ENCODE measurements at regions not wholly inside any gene's neighbourhood (a gene's known extent, or its start where the extent isn't known, plus 50 kb on each side); places are given as distances from the start of the nearest gene placed in this dataset.
A peak's percentile ranks its signal among the peaks of the same experiment; 100 is the strongest.

DNA sequence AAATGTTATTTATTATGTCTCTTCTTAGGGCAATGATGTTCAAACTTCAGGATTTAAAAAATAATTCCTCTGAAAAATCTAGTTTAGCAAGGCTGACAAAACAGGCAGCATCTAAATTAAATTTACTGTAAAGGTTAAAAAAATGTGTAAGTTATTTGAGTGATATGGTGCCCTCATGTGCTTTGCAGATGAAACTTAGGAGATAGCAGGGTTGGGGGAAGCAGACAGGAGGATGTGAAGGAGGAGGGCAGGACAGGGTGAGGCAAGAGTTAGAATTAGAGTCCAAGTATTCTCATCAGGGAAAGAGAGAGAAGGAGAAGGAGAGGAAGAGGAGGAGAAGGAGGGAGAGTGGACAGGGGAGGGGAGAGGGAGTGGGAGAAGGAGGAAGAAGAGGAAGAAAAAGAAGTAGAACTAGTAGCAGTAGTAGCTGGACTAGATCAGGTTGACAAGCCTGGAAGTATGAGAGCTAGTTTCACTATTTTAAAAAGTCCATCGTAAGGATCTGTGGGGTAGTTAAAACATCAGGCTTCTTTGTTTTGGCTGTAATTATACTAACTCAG is 141.2 kb upstream of the SESN3 start:
- Histone ChIP-seq H3K9me3 (ENCODE audit: control insufficient read depth, low read depth, low read length) (no peaks in the 10 kb centered on the region), H3K36me3 (ENCODE audit: control insufficient read depth, insufficient read depth, low read length) (no peaks in the 10 kb centered on the region), H3K27ac (ENCODE audit: low read length) (no peak overlapping the region), H3K4me3 (ENCODE audit: low read length) (no peak overlapping the region), H3K27me3 (ENCODE audit: control insufficient read depth, insufficient read depth, low read length) (no peaks in the 10 kb centered on the region), H3K4me1 (ENCODE audit: control insufficient read depth, insufficient read depth, low read length) (no peaks in the 10 kb centered on the region)
- no peak for DNase-seq
- no CpG with 5 or more reads among the region's 1 CpG for WGBS (ENCODE audit: insufficient coverage, low lambda C conversion rate)

DNA sequence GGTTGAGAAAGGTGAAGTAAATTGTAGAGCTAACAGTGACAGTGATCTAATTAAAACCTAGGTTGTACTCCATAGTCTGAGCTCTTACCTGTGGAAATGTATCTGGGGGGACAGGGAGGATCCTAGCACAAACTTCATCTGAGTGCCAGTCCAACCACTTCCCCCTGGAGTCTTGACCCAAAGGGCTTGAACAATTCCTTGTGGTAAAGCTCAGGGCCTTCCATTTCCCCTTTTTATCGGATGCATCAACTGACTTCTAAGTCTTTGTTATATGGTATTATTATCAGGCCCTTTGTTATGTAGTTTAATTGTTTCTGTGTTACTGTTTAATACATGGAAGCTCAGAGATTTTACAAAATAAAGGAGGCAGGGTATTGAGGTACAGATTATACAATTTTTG is 140.2 kb upstream of the SESN3 start:
- Histone ChIP-seq H3K4me1 (ENCODE audit: control insufficient read depth, insufficient read depth, low read length) (no peaks in the 10 kb centered on the region), H3K27me3 (ENCODE audit: control insufficient read depth, insufficient read depth, low read length) (no peaks in the 10 kb centered on the region), H3K9me3 (ENCODE audit: control insufficient read depth, low read depth, low read length) (no peaks in the 10 kb centered on the region), H3K36me3 (ENCODE audit: control insufficient read depth, insufficient read depth, low read length) (no peaks in the 10 kb centered on the region), H3K4me3 (ENCODE audit: low read length) (no peak overlapping the region), H3K27ac (ENCODE audit: low read length) (no peak overlapping the region)
- no CpG with 5 or more reads among the region's 1 CpG for WGBS (ENCODE audit: insufficient coverage, low lambda C conversion rate)
- no peak for DNase-seq

DNA sequence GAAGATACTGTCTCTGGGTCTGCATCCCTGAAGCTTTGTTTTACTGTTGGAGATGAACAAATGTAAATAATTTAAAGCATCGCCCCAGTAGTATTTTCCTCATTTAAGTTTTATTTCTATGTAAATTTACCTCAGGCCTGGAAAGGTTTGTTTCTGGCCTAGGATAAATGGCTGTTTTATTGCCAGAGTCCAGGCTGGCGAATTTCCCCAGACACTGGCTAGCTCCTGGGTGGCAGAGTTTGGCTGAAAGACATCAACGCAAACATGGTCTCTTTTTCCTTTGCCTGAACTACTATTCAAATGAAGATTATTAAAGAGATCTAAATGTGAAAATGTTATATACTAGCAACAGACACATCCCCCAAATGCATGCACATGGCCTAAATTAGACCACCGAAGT is 136.7 kb upstream of the SESN3 start:
- Histone ChIP-seq H3K4me3 (ENCODE audit: low read length) (no peak overlapping the region), H3K4me1 (ENCODE audit: control insufficient read depth, insufficient read depth, low read length) (peaks cover 16% of the 10 kb centered on the region), H3K36me3 (ENCODE audit: control insufficient read depth, insufficient read depth, low read length) (no peaks in the 10 kb centered on the region), H3K9me3 (ENCODE audit: control insufficient read depth, low read depth, low read length) (no peaks in the 10 kb centered on the region), H3K27me3 (ENCODE audit: control insufficient read depth, insufficient read depth, low read length) (no peaks in the 10 kb centered on the region), H3K27ac (ENCODE audit: low read length) (no peak overlapping the region)
- DNase-seq, result no peak
- WGBS (ENCODE audit: insufficient coverage, low lambda C conversion rate), result 83% methylated on average over 1 of the region's 4 CpGs

DNA sequence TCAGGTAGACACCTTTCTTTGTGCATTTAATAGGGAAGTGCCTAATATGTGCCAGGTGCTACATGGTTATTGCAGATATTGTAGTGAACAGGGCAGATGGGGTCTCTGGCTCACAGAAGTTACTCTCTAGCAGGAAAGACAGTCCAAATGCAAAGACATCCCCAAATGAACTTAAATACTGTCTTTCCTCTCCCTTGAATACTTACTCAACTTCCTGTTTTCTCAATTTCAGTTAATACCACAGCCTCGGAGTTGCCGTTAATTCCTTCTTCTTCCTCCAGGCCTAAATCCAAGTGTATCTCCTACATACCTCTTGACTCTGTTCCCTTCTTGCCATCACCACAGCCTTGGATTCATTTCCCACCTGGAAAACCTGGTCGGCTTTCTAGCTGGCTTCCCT is 134.3 kb upstream of the SESN3 start:
- Histone ChIP-seq H3K4me1 (ENCODE audit: control insufficient read depth, insufficient read depth, low read length) (peaks cover 16% of the 10 kb centered on the region), H3K4me3 (ENCODE audit: low read length) (no peak overlapping the region), H3K9me3 (ENCODE audit: control insufficient read depth, low read depth, low read length) (no peaks in the 10 kb centered on the region), H3K36me3 (ENCODE audit: control insufficient read depth, insufficient read depth, low read length) (no peaks in the 10 kb centered on the region), H3K27me3 (ENCODE audit: control insufficient read depth, insufficient read depth, low read length) (no peaks in the 10 kb centered on the region), H3K27ac (ENCODE audit: low read length) (no peak overlapping the region)
- 96% methylated on average over 3 of the region's 3 CpGs for WGBS (ENCODE audit: insufficient coverage, low lambda C conversion rate)
- DNase-seq, result no peak

DNA sequence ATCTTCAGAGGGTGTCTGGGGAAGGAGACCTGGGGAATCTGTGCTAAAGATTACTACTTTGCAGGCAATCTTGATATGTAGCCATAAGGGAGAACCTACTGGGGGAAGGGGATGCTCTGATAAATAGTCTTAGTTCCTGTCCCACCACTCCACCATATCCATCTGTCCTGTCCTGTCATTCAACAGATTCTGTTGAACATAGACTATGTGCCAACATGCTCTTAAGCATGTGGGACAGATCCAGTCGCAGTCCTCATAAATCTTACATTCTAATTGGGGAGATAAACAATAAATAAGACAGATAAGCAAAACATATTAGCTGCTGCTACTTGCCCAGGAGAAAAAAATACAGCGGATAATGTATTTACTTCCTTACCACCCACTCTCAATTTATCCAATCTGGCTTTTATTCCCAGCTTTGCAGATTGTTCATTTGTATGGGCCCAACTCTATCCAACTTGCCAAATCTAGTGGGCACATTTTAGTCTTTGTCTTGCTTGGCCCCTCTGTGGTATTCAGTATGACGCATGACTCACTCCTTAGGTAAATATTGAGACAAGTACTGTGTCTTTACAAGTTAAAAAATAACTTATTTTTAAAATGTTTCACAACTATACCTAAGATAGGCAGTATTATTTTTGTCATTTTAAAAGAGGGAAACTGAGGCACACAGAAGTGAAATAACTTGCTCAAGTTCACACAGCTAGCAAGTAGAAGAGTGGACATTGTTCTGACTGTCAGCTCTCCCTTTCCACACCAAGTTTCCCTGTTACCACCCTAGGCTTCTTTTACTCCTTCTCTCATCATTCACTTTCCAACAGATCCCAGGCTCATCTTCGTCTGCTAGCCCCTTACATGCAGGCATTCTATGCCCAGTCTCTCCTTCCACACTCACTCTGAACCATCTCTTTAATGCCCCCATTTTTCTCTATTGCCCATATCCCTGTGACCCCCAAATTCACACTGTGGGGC is 133.6 kb upstream of the SESN3 start:
- 55% methylated on average over 2 of the region's 4 CpGs for WGBS (ENCODE audit: insufficient coverage, low lambda C conversion rate)

DNA sequence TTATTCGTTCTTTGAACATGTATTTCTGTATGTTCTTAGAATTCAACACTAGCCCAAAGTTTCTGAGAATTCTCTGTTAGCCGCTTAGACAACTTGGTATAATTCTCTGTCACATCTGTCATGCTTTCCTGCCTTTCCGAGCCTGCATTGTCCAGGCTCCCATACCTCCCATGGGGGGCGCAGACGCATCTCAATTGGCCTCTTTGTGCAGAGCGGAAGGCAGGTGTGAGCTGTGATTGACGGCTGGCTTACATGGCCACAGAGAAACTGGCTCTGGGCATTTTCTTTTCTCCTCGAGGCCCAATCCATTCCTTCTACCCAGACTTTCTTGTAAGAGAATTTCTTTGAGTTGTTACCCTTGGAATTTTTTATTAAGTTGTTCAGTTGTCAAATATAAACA is 132.7 kb upstream of the SESN3 start:
- H3K36me3 ChIP-seq (ENCODE audit: control insufficient read depth, insufficient read depth, low read length), result no peaks in the 10 kb centered on the region
- H3K4me1 ChIP-seq (ENCODE audit: control insufficient read depth, insufficient read depth, low read length), result peaks cover 16% of the 10 kb centered on the region
- WGBS (ENCODE audit: insufficient coverage, low lambda C conversion rate), result 80% methylated on average over 1 of the region's 8 CpGs
- H3K4me3 ChIP-seq (ENCODE audit: low read length), result no peak overlapping the region
- no peak for DNase-seq
- no peak overlapping the region for H3K27ac ChIP-seq (ENCODE audit: low read length)
- no peaks in the 10 kb centered on the region for H3K9me3 ChIP-seq (ENCODE audit: control insufficient read depth, low read depth, low read length)
- no peaks in the 10 kb centered on the region for H3K27me3 ChIP-seq (ENCODE audit: control insufficient read depth, insufficient read depth, low read length)

More for the DNA sequence above, 133.6 kb upstream of the SESN3 start:
- Histone ChIP-seq H3K4me1 (ENCODE audit: control insufficient read depth, insufficient read depth, low read length) (peaks cover 16% of the 10 kb centered on the region), H3K36me3 (ENCODE audit: control insufficient read depth, insufficient read depth, low read length) (no peaks in the 10 kb centered on the region), H3K4me3 (ENCODE audit: low read length) (no peak overlapping the region), H3K27ac (ENCODE audit: low read length) (peak overlapping the region; percentile 54), H3K27me3 (ENCODE audit: control insufficient read depth, insufficient read depth, low read length) (no peaks in the 10 kb centered on the region), H3K9me3 (ENCODE audit: control insufficient read depth, low read depth, low read length) (no peaks in the 10 kb centered on the region)
- peak; percentile 38 to 73 for DNase-seq

DNA sequence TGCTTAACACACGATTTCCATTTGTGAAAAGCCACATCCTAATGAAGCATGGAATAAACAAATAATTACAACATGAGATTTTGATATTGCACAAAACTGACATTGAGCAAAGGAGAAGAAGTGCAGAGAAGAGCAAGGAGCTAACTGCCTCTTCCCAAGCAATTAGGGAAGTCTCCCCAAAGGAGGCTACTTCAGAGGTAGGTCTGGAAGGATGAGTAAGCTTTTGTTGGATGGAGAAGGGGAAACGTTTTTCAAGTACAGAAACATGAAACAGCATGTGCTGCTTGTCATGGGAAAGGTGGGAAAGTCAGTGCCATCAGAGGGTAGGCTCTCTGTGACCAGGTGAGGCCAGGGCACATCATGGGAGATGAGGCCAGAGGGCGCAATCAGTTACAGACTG is 132.2 kb upstream of the SESN3 start:
- H3K4me1 ChIP-seq (ENCODE audit: control insufficient read depth, insufficient read depth, low read length), result peaks cover 16% of the 10 kb centered on the region
- whole genome bisulfite sequencing (ENCODE audit: insufficient coverage, low lambda C conversion rate), result no CpG with 5 or more reads among the region's 3 CpGs
- no peaks in the 10 kb centered on the region for H3K9me3 ChIP-seq (ENCODE audit: control insufficient read depth, low read depth, low read length)
- H3K27ac ChIP-seq (ENCODE audit: low read length), result no peak overlapping the region
- H3K4me3 ChIP-seq (ENCODE audit: low read length), result no peak overlapping the region
- H3K27me3 ChIP-seq (ENCODE audit: control insufficient read depth, insufficient read depth, low read length), result no peaks in the 10 kb centered on the region
- no peak for DNase-seq
- H3K36me3 ChIP-seq (ENCODE audit: control insufficient read depth, insufficient read depth, low read length), result no peaks in the 10 kb centered on the region

DNA sequence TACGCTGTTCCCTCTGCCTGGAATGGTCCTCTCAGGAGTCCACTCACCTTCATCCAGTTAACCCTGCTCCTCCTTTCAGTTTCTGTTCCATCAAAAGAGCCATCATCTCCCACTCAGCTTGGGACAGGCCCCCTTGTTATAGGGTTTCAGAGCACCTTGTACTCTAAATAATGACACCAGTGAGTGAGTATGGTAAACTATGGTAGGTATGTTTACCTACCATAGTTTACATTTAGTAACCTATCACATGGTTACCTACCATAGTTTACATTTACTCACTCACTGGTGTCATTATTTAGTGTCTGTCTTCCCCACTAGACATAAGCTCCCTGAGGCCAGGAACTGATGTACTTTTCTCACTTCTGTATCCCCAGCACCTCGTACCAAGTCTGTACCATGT is 130.2 kb upstream of the SESN3 start:
- DNase-seq, result no peak
- peaks cover 16% of the 10 kb centered on the region for H3K4me1 ChIP-seq (ENCODE audit: control insufficient read depth, insufficient read depth, low read length)
- H3K27ac ChIP-seq (ENCODE audit: low read length), result no peak overlapping the region
- no peaks in the 10 kb centered on the region for H3K27me3 ChIP-seq (ENCODE audit: control insufficient read depth, insufficient read depth, low read length)
- WGBS (ENCODE audit: insufficient coverage, low lambda C conversion rate), result no CpG with 5 or more reads among the region's 2 CpGs
- no peak overlapping the region for H3K4me3 ChIP-seq (ENCODE audit: low read length)
- H3K9me3 ChIP-seq (ENCODE audit: control insufficient read depth, low read depth, low read length), result no peaks in the 10 kb centered on the region
- H3K36me3 ChIP-seq (ENCODE audit: control insufficient read depth, insufficient read depth, low read length), result no peaks in the 10 kb centered on the region

DNA sequence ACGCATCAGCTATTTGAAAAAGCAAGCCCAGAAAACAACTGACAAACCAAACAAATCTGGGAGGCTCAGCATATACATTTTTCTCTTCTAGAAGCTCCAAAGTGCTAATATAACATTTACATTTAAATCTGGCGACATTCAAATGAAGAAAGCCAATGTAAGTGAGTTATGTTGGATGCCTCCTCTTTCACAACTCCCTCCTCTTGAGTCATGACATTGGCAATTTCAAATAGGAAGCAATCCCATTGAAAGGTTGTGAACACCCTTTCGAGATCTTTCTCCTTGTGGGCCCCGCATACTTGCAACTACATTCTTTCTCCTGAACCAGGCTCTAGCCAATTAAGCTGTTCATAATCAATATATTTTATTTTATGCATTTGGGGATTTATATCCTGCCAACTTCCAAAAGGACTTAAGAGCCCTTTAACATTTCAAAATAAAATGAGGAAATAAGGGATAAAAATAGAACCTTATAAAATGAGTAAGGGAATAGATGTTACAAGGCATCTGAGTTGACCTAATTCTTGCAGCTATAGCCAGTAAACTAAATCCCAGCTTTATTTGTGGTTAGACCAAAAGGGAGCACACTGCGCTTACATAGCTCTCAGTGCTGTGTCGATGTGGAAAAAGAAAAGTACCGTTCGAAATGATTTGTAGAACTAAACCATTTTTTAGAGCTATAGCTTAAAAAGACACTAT is 129.5 kb upstream of the SESN3 start:
- Histone ChIP-seq H3K27me3 (ENCODE audit: control insufficient read depth, insufficient read depth, low read length) (no peaks in the 10 kb centered on the region), H3K4me3 (ENCODE audit: low read length) (no peak overlapping the region), H3K27ac (ENCODE audit: low read length) (no peak overlapping the region), H3K36me3 (ENCODE audit: control insufficient read depth, insufficient read depth, low read length) (no peaks in the 10 kb centered on the region), H3K9me3 (ENCODE audit: control insufficient read depth, low read depth, low read length) (no peaks in the 10 kb centered on the region), H3K4me1 (ENCODE audit: control insufficient read depth, insufficient read depth, low read length) (peaks cover 16% of the 10 kb centered on the region)
- 100% methylated on average over 3 of the region's 8 CpGs for WGBS (ENCODE audit: insufficient coverage, low lambda C conversion rate)
- no peak for DNase-seq

DNA sequence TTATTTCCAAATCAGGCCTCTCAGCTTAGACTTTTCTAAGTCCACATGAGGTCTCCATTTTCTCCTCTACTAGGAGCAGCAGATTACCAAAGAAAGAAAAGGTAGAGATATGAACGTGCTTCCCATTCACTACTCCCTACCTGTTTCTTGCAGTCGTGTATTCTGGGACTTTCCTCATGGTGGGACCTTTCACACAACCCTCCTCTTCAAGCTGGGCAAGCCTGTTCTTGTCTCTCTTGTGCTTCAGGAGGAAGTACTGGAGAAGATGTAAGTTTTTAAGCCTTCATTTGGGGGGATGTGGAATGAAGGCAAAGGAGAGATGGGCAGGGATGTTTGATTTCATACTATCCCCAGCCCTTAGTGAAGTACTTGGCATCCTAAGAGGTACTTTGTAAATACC is 128.8 kb upstream of the SESN3 start:
- Histone ChIP-seq H3K4me1 (ENCODE audit: control insufficient read depth, insufficient read depth, low read length) (peaks cover 11% of the 10 kb centered on the region), H3K27ac (ENCODE audit: low read length) (no peak overlapping the region), H3K9me3 (ENCODE audit: control insufficient read depth, low read depth, low read length) (no peaks in the 10 kb centered on the region), H3K36me3 (ENCODE audit: control insufficient read depth, insufficient read depth, low read length) (no peaks in the 10 kb centered on the region), H3K27me3 (ENCODE audit: control insufficient read depth, insufficient read depth, low read length) (no peaks in the 10 kb centered on the region), H3K4me3 (ENCODE audit: low read length) (no peak overlapping the region)
- no peak for DNase-seq
- no CpG with 5 or more reads among the region's 2 CpGs for WGBS (ENCODE audit: insufficient coverage, low lambda C conversion rate)

All from large intestine (tissue), 3 donors.